Adrenal gland (tissue), 5 donors: ENCODE measurements at regions not wholly inside any gene's neighbourhood (a gene's known extent, or its start where the extent isn't known, plus 50 kb on each side); places are given as distances from the start of the nearest gene placed in this dataset.

Experiments
- POLR2A ChIP-seq, 2 donors: fragments of 450-650 bp; IDR thresholded peaks; one replicate each; pipeline ENCODE4 v1.6.1; 2017; ENCODE audit warnings: antibody characterized with exemption in 2 of 2, mild to moderate bottlenecking in 2 of 2, moderate library complexity in 1 of 2
- TF ChIP-seq, protein P1 (sequence below), 6 experiments: fragments of 450-650 bp in 4 of 6; fragments of 200-600 bp in 2 of 6; sonication (generic) in 1 of 6; IDR thresholded peaks; 1 replicate in 5 of 6; 2 replicates in 1 of 6; pipeline versions ENCODE4 v1.5.1 to v1.8.0; 2016 to 2021; ENCODE audit warnings: antibody characterized with exemption in 6 of 6, mild to moderate bottlenecking in 2 of 6, moderate library complexity in 1 of 6
- donor health status: DM: no; HTN: no; CAD: no.

DNA sequence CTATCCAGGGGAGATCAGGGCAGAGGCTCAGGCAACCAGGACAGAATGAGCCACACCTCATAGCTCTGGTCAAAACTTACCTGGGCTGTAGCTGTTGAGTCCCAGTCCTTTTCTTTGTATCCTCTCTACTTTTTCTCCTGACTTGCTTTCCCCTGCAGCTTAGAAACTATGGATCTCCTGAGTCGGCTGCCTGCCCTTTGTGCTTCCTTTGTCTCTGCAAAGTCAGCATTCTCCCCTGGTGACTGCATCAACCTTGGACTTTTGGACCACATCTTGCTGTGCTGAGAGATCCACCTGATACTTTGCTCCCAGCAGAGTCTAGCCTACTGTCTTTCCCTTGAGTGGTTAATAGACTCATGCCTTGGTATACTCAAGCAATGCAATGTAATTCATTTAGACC, 353.3 kb downstream of the SIPA1L2 start:
- TF ChIP-seq, protein P1, sequence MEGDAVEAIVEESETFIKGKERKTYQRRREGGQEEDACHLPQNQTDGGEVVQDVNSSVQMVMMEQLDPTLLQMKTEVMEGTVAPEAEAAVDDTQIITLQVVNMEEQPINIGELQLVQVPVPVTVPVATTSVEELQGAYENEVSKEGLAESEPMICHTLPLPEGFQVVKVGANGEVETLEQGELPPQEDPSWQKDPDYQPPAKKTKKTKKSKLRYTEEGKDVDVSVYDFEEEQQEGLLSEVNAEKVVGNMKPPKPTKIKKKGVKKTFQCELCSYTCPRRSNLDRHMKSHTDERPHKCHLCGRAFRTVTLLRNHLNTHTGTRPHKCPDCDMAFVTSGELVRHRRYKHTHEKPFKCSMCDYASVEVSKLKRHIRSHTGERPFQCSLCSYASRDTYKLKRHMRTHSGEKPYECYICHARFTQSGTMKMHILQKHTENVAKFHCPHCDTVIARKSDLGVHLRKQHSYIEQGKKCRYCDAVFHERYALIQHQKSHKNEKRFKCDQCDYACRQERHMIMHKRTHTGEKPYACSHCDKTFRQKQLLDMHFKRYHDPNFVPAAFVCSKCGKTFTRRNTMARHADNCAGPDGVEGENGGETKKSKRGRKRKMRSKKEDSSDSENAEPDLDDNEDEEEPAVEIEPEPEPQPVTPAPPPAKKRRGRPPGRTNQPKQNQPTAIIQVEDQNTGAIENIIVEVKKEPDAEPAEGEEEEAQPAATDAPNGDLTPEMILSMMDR (IDR thresholded peaks at IDR 0.05), result no peak
- TF ChIP-seq POLR2A (IDR thresholded peaks at IDR 0.05), result no peak
